ENCODE measurements at regions not wholly inside any gene's neighbourhood (a gene's known extent, or its start where the extent isn't known, plus 50 kb on each side); places are given as distances from the start of the nearest gene placed in this dataset.

GRCh38 chr2:21404137-21404536 lies 280.4 kb downstream of the TDRD15 start:
- no peak for DNase-seq

GRCh38 chr2:21404827-21405625 lies 281.3 kb downstream of the TDRD15 start:
- no peak for DNase-seq

DNA sequence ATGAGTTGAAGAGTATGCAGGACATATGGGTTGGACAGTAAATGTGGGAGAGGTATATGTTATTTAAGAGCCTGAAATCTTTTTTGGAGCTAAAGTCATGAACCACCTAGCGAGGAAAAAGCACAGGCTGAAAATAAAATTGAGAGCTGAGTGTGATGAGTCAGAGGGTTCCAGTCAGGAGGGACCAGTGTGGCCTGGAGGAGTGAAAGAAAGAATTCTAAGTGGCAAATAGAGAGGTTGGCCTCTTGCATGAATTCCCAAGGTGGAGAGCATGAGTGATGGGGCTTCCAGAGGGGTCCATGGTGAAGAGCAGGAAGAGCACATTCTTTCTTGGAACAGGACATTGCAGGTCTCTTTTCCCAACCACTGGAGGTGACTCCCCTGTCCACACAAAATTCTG lies 282.6 kb downstream of the TDRD15 start:
- DNase-seq, result no peak

DNA sequence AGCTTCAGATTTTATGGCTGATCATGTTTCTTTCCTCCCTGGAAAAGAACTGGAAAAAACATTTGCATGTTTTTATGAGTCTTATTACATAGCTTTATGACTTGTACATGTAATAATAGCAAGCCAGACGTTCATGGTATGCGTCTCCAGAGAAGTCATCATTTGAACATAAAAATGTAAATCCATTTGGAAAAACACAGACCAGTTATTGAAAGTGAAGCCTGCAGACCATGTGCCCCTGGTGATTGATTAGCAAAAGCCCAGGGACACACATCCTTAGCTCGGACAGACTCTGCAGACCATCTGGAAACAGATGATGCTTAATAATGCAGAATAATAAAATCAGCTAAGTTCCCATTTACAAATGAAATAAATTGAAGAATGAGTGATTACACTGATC lies 283.1 kb downstream of the TDRD15 start:
- no peak for DNase-seq

- no peak for DNase-seq
Observed at GRCh38 chr2:21407851-21408250, 284.1 kb downstream of the TDRD15 start.

GRCh38 chr2:21411741-21412140 lies 288.0 kb downstream of the TDRD15 start:
- DNase-seq, result no peak

DNA sequence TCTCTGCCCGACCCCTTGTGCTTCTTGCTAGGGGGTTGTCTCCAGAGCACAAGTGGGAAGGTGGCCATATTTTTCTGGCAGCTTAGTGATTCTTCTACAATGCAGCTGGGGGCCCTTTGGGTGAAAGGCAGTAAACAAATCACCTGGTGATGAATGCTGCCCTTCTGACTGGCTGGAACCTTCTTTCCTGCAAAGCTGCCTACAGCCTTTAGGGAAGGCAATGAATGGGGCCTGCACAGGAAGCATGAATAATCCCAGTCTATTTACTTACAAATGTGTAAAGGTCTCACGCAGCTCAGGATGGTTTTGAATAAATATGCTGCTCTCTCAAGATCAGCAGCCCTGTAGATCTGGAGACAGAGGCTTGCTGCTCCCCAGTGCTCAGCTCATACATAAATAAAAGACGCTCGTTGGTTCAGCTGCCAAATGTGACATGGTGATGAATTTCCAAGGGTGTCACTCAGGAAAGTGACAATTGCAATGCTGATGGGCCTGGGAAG lies 289.2 kb downstream of the TDRD15 start:
- no peak for DNase-seq

DNA sequence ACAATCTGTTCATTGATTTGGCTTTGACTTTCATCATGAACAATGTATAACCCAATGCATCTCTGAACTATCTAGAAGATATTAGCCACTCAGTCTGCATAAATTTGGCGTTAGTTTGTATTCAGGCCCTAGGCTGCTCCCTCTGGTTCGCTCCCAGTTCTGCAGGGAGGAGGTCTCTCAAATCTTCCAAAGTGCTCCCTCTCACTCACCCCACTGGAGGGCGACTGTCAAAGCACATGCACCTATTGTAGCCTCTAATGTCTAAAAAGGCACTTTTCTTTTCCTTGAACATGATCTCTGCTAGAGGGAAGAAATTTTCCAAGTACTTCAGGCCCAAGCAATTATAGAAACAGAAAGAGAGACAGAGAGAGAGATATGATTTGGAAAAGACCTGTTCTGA lies 291.5 kb downstream of the TDRD15 start:
- DNase-seq, result no peak

GRCh38 chr2:21416226-21416625 lies 292.5 kb downstream of the TDRD15 start:
- DNase-seq, result no peak

DNA sequence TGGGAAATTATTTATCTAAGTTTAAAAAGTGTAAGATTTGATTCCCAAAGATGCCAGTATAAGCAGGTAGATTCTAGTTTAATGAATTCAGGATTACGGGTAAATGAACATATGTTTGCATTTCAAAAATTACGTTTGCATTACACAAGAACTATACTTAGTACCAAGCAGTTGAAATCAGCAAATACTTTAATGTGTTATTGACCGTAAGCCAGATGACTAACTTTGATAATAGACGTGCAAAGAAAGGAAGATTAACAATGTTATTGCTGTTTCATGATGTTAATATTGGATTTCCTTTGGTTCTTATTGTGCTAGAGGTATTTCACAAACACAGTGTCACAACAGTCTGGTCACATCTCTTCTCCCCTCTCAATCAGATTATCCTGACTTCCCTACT lies 294.7 kb downstream of the TDRD15 start:
- no peak for DNase-seq

DNA sequence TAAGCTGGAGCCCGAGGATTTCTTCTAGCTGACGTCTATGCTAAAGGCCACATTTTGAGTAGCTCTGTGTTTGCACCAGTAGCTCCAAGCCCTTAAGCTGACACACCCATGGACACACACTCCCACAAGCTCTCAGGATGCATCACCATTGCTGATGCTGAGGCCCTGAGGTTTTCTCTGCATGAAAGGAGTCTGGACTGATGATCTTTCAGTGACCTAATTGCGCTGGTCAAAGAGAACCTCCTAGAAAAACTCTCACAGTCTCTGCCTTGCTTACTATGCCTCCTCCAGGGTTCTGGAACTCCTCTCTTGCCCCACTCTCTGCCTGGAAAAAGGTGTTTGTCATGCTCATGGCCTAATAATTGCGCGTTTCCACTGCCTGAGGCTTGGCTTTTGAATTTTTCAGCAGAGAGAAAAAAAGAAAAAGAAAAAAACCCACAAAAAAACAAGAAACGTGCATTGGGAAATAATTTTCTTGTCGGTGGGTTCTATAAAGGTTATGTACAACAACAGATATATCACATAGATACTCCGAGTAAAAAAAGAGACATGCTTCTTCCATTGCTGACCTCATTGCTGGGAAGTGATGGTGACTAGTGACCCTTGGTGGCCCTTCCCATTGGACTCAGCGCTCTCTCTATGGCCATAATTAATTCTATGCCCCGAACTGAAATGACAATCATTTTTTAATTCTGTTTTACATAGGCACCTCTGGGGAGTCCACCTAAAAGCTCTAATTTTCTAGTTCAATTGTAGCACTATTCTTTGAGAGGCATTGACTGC lies 297.0 kb downstream of the TDRD15 start:
- DNase-seq, result no peak

GRCh38 chr2:21422050-21422449 lies 298.3 kb downstream of the TDRD15 start:
- DNase-seq, result no peak

DNA sequence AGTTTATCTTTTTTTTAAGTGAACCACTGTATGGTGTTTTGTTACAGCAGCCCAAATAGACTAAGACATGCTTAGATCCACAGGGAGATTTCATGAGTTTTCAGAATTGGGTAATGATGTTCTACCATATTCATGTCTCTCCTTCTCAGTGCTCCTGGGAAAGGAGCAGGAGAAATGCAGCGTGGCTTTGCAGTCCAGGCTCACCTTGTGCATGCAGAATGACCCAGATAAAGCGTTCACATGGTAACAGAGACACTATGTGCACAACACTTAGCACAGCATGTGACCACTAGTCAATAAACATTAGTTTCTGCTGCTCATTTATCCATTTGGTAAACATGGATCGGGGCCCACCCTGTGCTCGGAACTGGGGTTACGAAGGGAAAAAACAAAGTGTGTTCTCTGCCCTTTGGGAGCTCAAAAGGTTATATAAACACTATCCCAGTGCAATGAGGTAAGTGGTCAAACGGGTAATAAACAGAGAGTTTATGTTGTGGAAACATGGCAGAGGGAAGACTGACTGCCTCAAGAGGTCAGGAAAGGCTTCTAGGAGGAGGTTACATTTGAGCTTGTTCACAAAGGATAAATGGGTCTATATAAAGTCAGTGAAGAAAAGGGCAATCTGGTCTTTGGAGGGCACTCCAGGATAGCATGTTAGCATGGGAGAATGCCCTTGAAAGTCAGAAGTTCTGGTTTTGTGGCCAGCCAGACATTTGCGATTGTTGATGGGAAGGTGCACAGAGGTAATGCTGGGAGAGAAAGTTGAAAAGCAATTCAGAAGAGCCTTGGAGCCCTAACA lies 299.2 kb downstream of the TDRD15 start:
- no peak for DNase-seq

GRCh38 chr2:21423854-21424253 lies 300.1 kb downstream of the TDRD15 start:
- DNase-seq, result no peak

GRCh38 chr2:21424375-21424774 lies 300.6 kb downstream of the TDRD15 start:
- no peak for DNase-seq

DNA sequence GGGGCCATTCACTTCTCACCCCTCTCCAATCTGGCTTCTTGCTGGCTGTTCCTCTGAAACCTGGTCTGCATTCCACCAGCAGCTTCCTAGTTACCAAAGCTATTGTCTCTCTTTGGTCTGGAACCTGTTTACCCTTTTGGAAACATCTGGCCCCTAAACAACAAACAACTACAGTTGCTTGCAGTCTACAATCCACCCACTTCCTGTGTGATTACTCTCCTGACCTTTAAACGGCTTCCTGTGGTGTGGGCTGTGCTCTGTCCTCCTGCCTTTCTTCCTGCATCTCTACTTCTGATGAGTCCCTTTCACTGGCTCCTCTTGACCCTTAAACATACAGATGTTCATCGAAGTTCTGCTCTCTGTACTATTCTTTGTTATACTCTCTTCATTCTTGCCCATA lies 303.8 kb downstream of the TDRD15 start:
- DNase-seq, result no peak

- no peak for DNase-seq
Observed at GRCh38 chr2:21428754-21429153, 305.0 kb downstream of the TDRD15 start.

DNA sequence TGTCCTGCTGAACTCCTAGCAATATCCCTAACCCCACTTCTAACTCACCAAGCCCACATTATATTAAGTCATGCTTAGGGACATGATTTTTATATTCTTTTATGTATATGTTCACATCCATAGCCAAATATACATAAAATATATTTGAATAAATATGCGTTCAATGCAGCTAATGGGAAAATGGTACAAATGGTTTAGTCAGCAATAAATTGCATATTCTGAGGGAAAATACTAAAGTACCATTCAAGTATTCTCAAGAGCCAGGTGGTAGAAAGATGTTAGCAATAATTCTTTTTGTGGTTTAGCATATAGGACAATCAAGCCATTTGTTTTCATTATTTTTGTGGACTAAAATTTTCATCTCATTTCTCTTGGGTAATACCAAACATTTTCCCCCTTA lies 306.0 kb downstream of the TDRD15 start:
- DNase-seq, result no peak

- DNase-seq, result no peak
Observed at GRCh38 chr2:21431078-21431477, 307.3 kb downstream of the TDRD15 start.

DNA sequence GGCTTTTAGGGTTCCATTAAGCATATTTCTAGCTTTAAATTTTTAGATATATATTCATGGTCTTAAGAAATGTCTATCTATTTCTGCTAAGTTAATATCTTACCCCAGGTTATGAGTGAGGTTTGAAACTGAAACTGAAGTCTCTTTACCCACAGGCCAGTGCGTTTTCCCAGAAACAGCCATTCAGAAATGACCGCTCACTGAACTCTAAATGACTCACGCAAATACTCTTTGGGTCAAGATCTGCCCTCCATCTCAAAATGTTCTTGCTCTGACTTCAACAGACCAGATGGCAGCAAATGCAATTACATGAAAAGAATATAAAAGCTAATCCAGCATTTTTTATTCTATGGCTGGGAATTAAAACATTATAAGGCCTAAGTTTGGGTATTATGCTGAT lies 315.2 kb downstream of the TDRD15 start:
- DNase-seq, result no peak

- DNase-seq, result no peak
Observed at GRCh38 chr2:21441442-21441841, 317.7 kb downstream of the TDRD15 start.

GRCh38 chr2:21443494-21444105 lies 319.8 kb downstream of the TDRD15 start:
- no peak for DNase-seq

- DNase-seq, result no peak
Observed at GRCh38 chr2:21449881-21450280, 326.1 kb downstream of the TDRD15 start.
